K562 (cell line): ENCODE measurements at regions not wholly inside any gene's neighbourhood (a gene's known extent, or its start where the extent isn't known, plus 50 kb on each side); places are given as distances from the start of the nearest gene placed in this dataset.

Experiments used
- ATAC-seq: fragments of 200-7000 bp; cut with Tn5 transposase; 3 replicates; pipeline ENCODE4 v1.9.1; 2020; ENCODE audit warnings: moderate library complexity
- BruUV-seq: library from RNA; stranded (reverse); fragments of 400-500 nt; replicated peaks from 2 replicates; lab custom pipeline; 2021; lab: Mats Ljungman, UMichigan
- CTCF ChIA-PET: fragments of 300-600 bp; formaldehyde crosslinking; extraction: SDS; loops from one replicate; lab custom pipeline; 2021; ENCODE audit warnings: low intra/inter-chr PET ratio; lab: Yijun Ruan, JAX
- POLR2A ChIA-PET: fragments of 300-600, 350-650 bp; sonication (Branson Sonifier 250); formaldehyde crosslinking; extraction: SDS; loops from one replicate; lab custom pipeline; 2021; ENCODE audit warnings: antibody characterized with exemption, inconsistent platforms; lab: Yijun Ruan, JAX
- DNase-seq, 4 experiments: peaks; one replicate each; pipeline versions ENCODE4 v3.0.0 to v3.0.0-alpha.2; 2011 to 2018; ENCODE audit warnings: low spot score in 3 of 4, mixed read lengths in 3 of 4; ENCODE audit errors: extremely low read depth in 1 of 4
- FAIRE-seq: peaks from 2 replicates; lab custom pipeline; 2011; peaks lifted over from hg19 to GRCh38; lab: Jason Lieb, UNC
- H2AFZ ChIP-seq: 2 replicates; pipeline ENCODE4 v1.6.0; 2011; ENCODE audit warnings: low read depth, low read length, control low read depth, inconsistent platforms
- H3K27ac ChIP-seq: fragments of 200-600 bp; 3 replicates; pipeline ENCODE4 v1.8.0; 2011; ENCODE audit warnings: low read depth, mild to moderate bottlenecking, control low read depth, inconsistent platforms, low read length, moderate library complexity, mixed read lengths; ENCODE audit errors: extremely low read depth
- H3K27me3 ChIP-seq, 2 experiments: fragments of 300-600 bp in 1 of 2; 2 replicates in 1 of 2; 3 replicates in 1 of 2; pipeline versions ENCODE4 v1.6.0 to v1.8.0; 2011; ENCODE audit warnings: inconsistent platforms in 2 of 2, low read length in 2 of 2, mild to moderate bottlenecking in 1 of 2, mixed read lengths in 1 of 2, moderate library complexity in 1 of 2; ENCODE audit not compliant: control insufficient read depth in 2 of 2, insufficient read depth in 2 of 2
- H3K36me3 ChIP-seq: fragments of 300-600 bp; 3 replicates; pipeline ENCODE4 v1.8.0; 2011; ENCODE audit warnings: mild to moderate bottlenecking, low read length, inconsistent platforms; ENCODE audit not compliant: control insufficient read depth, insufficient read depth
- H3K4me1 ChIP-seq, 2 experiments: fragments of 200-600 bp in 1 of 2; replicated peaks in 1 of 2; 2 replicates in 1 of 2; 3 replicates in 1 of 2; pipeline versions ENCODE4 v1.5.1 to v1.8.0; 2011; ENCODE audit warnings: inconsistent platforms in 2 of 2, low read length in 2 of 2, mild to moderate bottlenecking in 1 of 2, mixed read lengths in 1 of 2, moderate library complexity in 1 of 2; ENCODE audit not compliant: control insufficient read depth in 2 of 2, insufficient read depth in 2 of 2
- H3K4me2 ChIP-seq: 2 replicates; pipeline ENCODE4 v1.6.1; 2011; ENCODE audit warnings: low read length, control low read depth, inconsistent platforms, mixed read lengths; ENCODE audit not compliant: insufficient read depth
- H3K4me3 ChIP-seq: fragments of 200-600 bp; sonication (generic), shearing (Covaris generic); 2 replicates; pipeline ENCODE4 v1.5.1; 2016; ENCODE audit warnings: control low read depth, inconsistent platforms
- H3K79me2 ChIP-seq: fragments of 200-600 bp; 3 replicates; pipeline ENCODE4 v1.8.0; 2011; ENCODE audit warnings: low read length, inconsistent platforms; ENCODE audit not compliant: control insufficient read depth, insufficient read depth
- H3K9ac ChIP-seq, 2 experiments: 2 replicates each; pipeline versions ENCODE4 v1.6.0 to v1.6.1; 2011; ENCODE audit warnings: low read depth in 2 of 2, low read length in 2 of 2, control low read depth in 1 of 2, inconsistent platforms in 1 of 2, mild to moderate bottlenecking in 1 of 2, mixed read lengths in 1 of 2; ENCODE audit not compliant: insufficient read depth in 1 of 2
- H3K9me1 ChIP-seq: one replicate; pipeline ENCODE4 v1.6.0; 2011; ENCODE audit warnings: inconsistent platforms, mild to moderate bottlenecking, low read length, moderate library complexity; ENCODE audit not compliant: control insufficient read depth, insufficient read depth
- H3K9me3 ChIP-seq: replicated peaks from 2 replicates; pipeline ENCODE4 v1.5.1; 2011; ENCODE audit warnings: low read depth, low read length, inconsistent platforms; ENCODE audit not compliant: control insufficient read depth, insufficient read depth
- H4K20me1 ChIP-seq: replicated peaks from 2 replicates; pipeline ENCODE4 v1.6.1; 2011; ENCODE audit warnings: low read length, inconsistent platforms, mixed read lengths; ENCODE audit not compliant: control insufficient read depth, insufficient read depth
- ZNF280B ChIP-seq: fragments of 250-450 bp; sonication (Bioruptor Pico); IDR thresholded peaks from 2 replicates; pipeline ENCODE4 v1.5.1; 2021; ENCODE audit warnings: mild to moderate bottlenecking
- WGBS: fragments of 100-300 bp; shearing (Covaris generic); methylation state at CpG from one replicate; pipeline ENCODE4 v1.1.6; 2016; ENCODE audit warnings: low coverage, mixed read lengths; ENCODE audit not compliant: insufficient coverage; ENCODE audit errors: missing lambda C conversion rate; 5-methylcytosine and 5-hydroxymethylcytosine counted together
- in situ Hi-C: fragments of 300-500 bp; cut with MboI; formaldehyde crosslinking; loops from 4 replicates; pipeline ENCODE4 v1.15.0; 2018; ENCODE audit warnings: inconsistent platforms, mixed read lengths
- intact Hi-C: fragments of 100-400 bp; cut with micrococcal nuclease; formaldehyde crosslinking; loops from 2 replicates; pipeline ENCODE4 v1.14.2; 2022
- TF ChIP-seq, protein P1 (sequence below): fragments of 250-450 bp; sonication (Bioruptor Pico); IDR thresholded peaks from 2 replicates; pipeline ENCODE4 v1.5.0; 2020; ENCODE audit warnings: mild to moderate bottlenecking, borderline replicate concordance

DNA sequence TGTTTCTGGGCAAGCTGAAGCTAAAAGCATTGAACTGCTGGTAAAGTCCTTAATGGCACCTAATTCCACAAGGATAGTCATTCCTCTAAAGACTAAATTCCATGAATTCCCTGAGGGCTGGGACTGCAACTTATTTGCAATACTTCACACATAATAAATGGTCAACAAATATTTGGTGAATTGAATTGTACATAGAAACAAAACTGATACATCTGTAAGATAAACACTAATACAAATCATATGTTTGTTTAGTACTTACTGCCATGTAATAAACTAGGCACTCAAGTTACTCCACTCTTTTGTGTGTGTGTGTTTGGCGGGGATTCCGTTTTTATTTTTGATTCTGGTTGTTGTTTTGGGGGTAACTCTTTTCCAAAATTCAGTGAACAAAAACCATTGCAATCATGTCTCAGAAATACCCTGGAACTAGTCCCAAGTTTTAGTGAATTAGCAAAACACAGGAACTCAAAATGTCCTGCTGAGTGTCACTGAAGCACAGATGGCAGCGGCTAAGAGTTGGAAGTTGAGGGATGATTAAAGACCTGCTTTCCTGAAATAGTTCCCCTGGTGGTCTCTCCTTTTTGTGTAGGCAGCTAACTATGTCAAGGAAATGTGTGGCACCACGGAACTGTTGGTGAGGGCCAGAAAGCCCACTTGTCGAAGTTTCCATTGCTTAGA, 74.8 kb upstream of the SNRPB2 start (continued):
- TF ChIP-seq ZNF280B: no peak

DNA sequence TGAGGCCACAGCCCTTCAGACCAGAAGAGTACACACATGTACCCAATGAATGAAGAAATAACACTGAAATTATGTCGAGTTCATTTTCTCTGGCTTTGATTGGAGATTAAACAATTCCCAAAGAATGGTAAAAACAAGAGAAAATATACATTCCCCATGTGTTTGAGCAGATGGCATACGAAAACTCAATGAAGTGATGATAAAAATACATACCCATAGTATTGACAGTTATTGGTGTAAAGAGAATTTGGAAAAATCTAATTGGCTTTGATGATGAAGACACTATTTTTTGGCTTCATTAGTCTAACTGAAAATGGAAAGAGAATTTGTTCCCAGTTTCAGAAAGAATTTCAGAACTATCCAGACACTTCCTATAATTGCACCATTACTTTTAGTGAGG, 76.6 kb upstream of the SNRPB2 start:
- CTCF ChIA-PET: no interaction called here
- no TSS peak for BruUV-seq
- TF ChIP-seq, protein P1, sequence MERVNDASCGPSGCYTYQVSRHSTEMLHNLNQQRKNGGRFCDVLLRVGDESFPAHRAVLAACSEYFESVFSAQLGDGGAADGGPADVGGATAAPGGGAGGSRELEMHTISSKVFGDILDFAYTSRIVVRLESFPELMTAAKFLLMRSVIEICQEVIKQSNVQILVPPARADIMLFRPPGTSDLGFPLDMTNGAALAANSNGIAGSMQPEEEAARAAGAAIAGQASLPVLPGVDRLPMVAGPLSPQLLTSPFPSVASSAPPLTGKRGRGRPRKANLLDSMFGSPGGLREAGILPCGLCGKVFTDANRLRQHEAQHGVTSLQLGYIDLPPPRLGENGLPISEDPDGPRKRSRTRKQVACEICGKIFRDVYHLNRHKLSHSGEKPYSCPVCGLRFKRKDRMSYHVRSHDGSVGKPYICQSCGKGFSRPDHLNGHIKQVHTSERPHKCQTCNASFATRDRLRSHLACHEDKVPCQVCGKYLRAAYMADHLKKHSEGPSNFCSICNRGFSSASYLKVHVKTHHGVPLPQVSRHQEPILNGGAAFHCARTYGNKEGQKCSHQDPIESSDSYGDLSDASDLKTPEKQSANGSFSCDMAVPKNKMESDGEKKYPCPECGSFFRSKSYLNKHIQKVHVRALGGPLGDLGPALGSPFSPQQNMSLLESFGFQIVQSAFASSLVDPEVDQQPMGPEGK (CRISPR knock-in tag): no peak
- TF ChIP-seq, all 486 proteins: peak for 0
- Histone ChIP-seq H3K9me1 (no peaks in the 10 kb centered on the region), H3K4me1 (no peaks in the 10 kb centered on the region), H3K79me2 (no peaks in the 10 kb centered on the region), H3K9me3 (no peaks in the 10 kb centered on the region), H3K9ac (no peak overlapping the region), H3K36me3 (no peaks in the 10 kb centered on the region), H4K20me1 (no peaks in the 10 kb centered on the region), H3K4me2 (no peak overlapping the region), H3K27ac (no peak overlapping the region), H3K4me3 (no peak overlapping the region), H3K27me3 (peaks cover 0 to 4% of the 10 kb centered on the region in 2 experiments; a peak in 1 of 5 replicates), H2AFZ (no peak overlapping the region)
- WGBS: 0% methylated on average over 2 of the region's 2 CpGs
- ATAC-seq (no peak), FAIRE-seq (no peak), DNase-seq (no peak)
- POLR2A ChIA-PET: no interaction called here
- intact Hi-C loops (no loop called here), in situ Hi-C loops (no loop called here)
